OCI-LY3 (cell line): ENCODE measurements at regions not wholly inside any gene's neighbourhood (a gene's known extent, or its start where the extent isn't known, plus 50 kb on each side); places are given as distances from the start of the nearest gene placed in this dataset.

ENCODE experiments used
- H2AFZ ChIP-seq: fragments of 200-600, 300-600 bp; shearing (Covaris generic); 2 replicates; pipeline ENCODE4 v1.6.0; 2014; ENCODE audit warnings: antibody characterized with exemption, low read depth, low read length
- H3K27ac ChIP-seq: fragments of 200-600, 300-600 bp; sonication (generic); 2 replicates; pipeline ENCODE4 v1.5.1; 2014; ENCODE audit warnings: mild to moderate bottlenecking, low read length, moderate library complexity, mixed read lengths
- H3K27me3 ChIP-seq: fragments of 200-600, 300-600 bp; sonication (generic); 2 replicates; pipeline ENCODE4 v1.6.1; 2014; ENCODE audit warnings: low read depth, low read length, mixed read lengths
- H3K36me3 ChIP-seq: fragments of 200-600, 300-600 bp; sonication (generic); replicated peaks from 2 replicates; pipeline ENCODE3; 2014; ENCODE audit warnings: low read depth, low read length, mixed read lengths
- H3K4me1 ChIP-seq: fragments of 300-600, 200-600 bp; sonication (generic); 2 replicates; pipeline ENCODE4 v1.6.1; 2014; ENCODE audit warnings: low read length, mixed read lengths
- H3K4me2 ChIP-seq: fragments of 200-600, 300-600 bp; sonication (generic); 2 replicates; pipeline ENCODE4 v1.6.1; 2014; ENCODE audit warnings: low read length, mixed read lengths
- H3K4me3 ChIP-seq: fragments of 300-600, 200-600 bp; sonication (generic); 2 replicates; pipeline ENCODE4 v1.5.1; 2014; ENCODE audit warnings: antibody characterized with exemption, mild to moderate bottlenecking, low read length, moderate library complexity
- H3K79me2 ChIP-seq: fragments of 300-600, 200-600 bp; shearing (Covaris generic); 2 replicates; pipeline ENCODE4 v1.6.1; 2014; ENCODE audit warnings: mild to moderate bottlenecking, low read length, mixed read lengths
- H3K9ac ChIP-seq: fragments of 300-600, 200-600 bp; shearing (Covaris generic); 2 replicates; pipeline ENCODE4 v1.6.0; 2014; ENCODE audit warnings: mild to moderate bottlenecking, low read length, moderate library complexity
- H3K9me3 ChIP-seq: fragments of 200-600, 300-600 bp; shearing (Covaris generic); 2 replicates; pipeline ENCODE4 v1.6.1; 2014; ENCODE audit warnings: low read length, mixed read lengths; ENCODE audit not compliant: insufficient read depth
- H4K20me1 ChIP-seq: fragments of 200-600, 300-600 bp; sonication (generic); 2 replicates; pipeline ENCODE4 v1.6.1; 2016; ENCODE audit warnings: low read length, mixed read lengths; ENCODE audit not compliant: insufficient read depth
- EZH2phosphoT487 ChIP-seq: fragments of 200-600 bp; shearing (Covaris generic); IDR thresholded peaks from 2 replicates; pipeline ENCODE4 v1.6.1; 2018; ENCODE audit warnings: antibody characterized with exemption, mixed run types, low read depth
- TF ChIP-seq, protein P1 (sequence below): fragments of 200-600, 300-600 bp; sonication (generic); IDR thresholded peaks from 2 replicates; pipeline ENCODE4 v1.5.1; 2014; ENCODE audit warnings: antibody characterized with exemption, low read length, low read depth

- no peak overlapping the region for H3K9ac ChIP-seq
- H3K27me3 ChIP-seq = peaks cover 5% of the 10 kb centered on the region; the same call in 1 of the 2 replicates
- no peak overlapping the region for H3K4me3 ChIP-seq
- H3K27ac ChIP-seq = no peak overlapping the region
- H3K4me1 ChIP-seq = no peaks in the 10 kb centered on the region
- no peaks in the 10 kb centered on the region for H3K79me2 ChIP-seq
- no peaks in the 10 kb centered on the region for H3K36me3 ChIP-seq
- TF ChIP-seq, protein P1, sequence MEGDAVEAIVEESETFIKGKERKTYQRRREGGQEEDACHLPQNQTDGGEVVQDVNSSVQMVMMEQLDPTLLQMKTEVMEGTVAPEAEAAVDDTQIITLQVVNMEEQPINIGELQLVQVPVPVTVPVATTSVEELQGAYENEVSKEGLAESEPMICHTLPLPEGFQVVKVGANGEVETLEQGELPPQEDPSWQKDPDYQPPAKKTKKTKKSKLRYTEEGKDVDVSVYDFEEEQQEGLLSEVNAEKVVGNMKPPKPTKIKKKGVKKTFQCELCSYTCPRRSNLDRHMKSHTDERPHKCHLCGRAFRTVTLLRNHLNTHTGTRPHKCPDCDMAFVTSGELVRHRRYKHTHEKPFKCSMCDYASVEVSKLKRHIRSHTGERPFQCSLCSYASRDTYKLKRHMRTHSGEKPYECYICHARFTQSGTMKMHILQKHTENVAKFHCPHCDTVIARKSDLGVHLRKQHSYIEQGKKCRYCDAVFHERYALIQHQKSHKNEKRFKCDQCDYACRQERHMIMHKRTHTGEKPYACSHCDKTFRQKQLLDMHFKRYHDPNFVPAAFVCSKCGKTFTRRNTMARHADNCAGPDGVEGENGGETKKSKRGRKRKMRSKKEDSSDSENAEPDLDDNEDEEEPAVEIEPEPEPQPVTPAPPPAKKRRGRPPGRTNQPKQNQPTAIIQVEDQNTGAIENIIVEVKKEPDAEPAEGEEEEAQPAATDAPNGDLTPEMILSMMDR = no peak
- TF ChIP-seq EZH2phosphoT487 = no peak
- no peak overlapping the region for H2AFZ ChIP-seq
- no peak overlapping the region for H3K4me2 ChIP-seq
- no peaks in the 10 kb centered on the region for H4K20me1 ChIP-seq
- no peaks in the 10 kb centered on the region for H3K9me3 ChIP-seq
Observed at GRCh38 chr2:217256251-217256650, 396.4 kb upstream of the TNP1 start.

GRCh38 chr2:217254111-217254510 lies 394.2 kb upstream of the TNP1 start:
- Histone ChIP-seq H3K27ac (no peak overlapping the region), H2AFZ (no peak overlapping the region), H3K9ac (no peak overlapping the region), H4K20me1 (no peaks in the 10 kb centered on the region), H3K4me2 (no peak overlapping the region), H3K4me3 (no peak overlapping the region), H3K9me3 (no peaks in the 10 kb centered on the region), H3K79me2 (no peaks in the 10 kb centered on the region), H3K27me3 (peaks cover 10% of the 10 kb centered on the region; the same call in 1 of the 2 replicates), H3K4me1 (no peaks in the 10 kb centered on the region), H3K36me3 (no peaks in the 10 kb centered on the region)
- TF ChIP-seq, protein P1 = no peak
- no peak for TF ChIP-seq EZH2phosphoT487

DNA sequence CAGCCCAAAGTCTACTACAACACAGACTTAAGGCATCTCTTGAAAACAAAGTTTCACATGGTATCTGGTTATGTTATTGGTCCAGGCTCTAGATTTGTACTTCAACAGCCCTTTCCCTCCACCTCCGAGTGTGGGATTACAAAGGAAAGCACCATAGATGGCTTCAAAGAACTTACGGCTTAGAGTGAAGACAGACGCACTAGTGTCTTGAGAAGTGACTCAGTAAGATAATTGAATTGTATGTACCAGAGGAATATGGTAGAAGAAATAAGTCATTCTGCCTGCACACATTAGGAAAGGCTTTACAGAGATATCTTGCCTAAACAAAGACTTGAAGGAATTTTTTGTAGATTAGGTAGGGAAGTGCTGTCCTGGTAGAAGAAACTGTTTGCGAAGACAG lies 392.3 kb upstream of the TNP1 start:
- Histone ChIP-seq H3K4me3 (no peak overlapping the region), H3K36me3 (no peaks in the 10 kb centered on the region), H3K9me3 (no peaks in the 10 kb centered on the region), H2AFZ (no peak overlapping the region), H3K79me2 (no peaks in the 10 kb centered on the region), H3K4me2 (no peak overlapping the region), H3K9ac (no peak overlapping the region), H3K27me3 (peaks cover 10% of the 10 kb centered on the region; the same call in 1 of the 2 replicates), H4K20me1 (peaks cover 3% of the 10 kb centered on the region; the same call in 1 of the 2 replicates), H3K27ac (no peak overlapping the region), H3K4me1 (peaks cover 4% of the 10 kb centered on the region)
- no peak for TF ChIP-seq EZH2phosphoT487
- TF ChIP-seq, protein P1 = no peak

DNA sequence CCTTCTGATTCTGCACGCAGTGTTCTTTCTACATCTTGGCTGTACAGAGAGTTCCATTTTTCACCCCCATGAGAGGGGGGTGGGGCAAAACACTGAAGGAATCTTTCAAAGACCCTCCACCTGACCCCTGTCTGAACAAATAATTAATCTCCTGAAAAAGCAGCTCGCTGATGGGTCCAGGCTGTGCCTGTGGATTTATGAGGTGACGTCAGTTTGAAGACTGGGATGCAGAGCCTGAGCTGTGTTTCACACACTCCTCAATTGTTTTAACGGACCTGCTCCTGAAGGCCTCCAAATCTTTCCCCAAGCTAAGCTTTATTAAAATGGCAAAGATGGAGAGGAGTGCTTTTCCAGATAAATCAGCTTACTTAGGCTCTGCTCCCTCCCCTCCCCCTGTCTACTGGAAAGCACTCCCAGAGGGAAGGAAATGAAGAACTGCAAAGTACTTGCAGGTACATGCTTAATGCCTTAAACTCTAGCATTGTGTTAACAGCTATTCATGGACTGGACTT lies 390.2 kb upstream of the TNP1 start:
- no peak overlapping the region for H3K27ac ChIP-seq
- no peak overlapping the region for H3K4me3 ChIP-seq
- no peaks in the 10 kb centered on the region for H3K79me2 ChIP-seq
- TF ChIP-seq EZH2phosphoT487 = no peak
- TF ChIP-seq, protein P1 = no peak
- H4K20me1 ChIP-seq = peaks cover 3% of the 10 kb centered on the region; the same call in 1 of the 2 replicates
- no peaks in the 10 kb centered on the region for H3K9me3 ChIP-seq
- H3K36me3 ChIP-seq = no peaks in the 10 kb centered on the region
- H3K4me2 ChIP-seq = no peak overlapping the region
- peaks cover 13% of the 10 kb centered on the region; the same call in 1 of the 2 replicates for H3K27me3 ChIP-seq
- H2AFZ ChIP-seq = no peak overlapping the region
- H3K9ac ChIP-seq = no peak overlapping the region
- peaks cover 4% of the 10 kb centered on the region for H3K4me1 ChIP-seq
